ENCODE measurements at regions not wholly inside any gene's neighbourhood (a gene's known extent, or its start where the extent isn't known, plus 50 kb on each side); places are given as distances from the start of the nearest gene placed in this dataset.

GRCh38 chr15:46646490-46646889 is 1011.7 kb downstream of the SQOR start:
- Histone ChIP-seq H3K4me3 (no peak overlapping the region), H3K36me3 (replicated peaks in 1 of 2) (no peaks in the 10 kb centered on the region), H3K4me1 (replicated peaks in 1 of 2) (no peaks in the 10 kb centered on the region), H3K9me3 (replicated peaks in 1 of 3) (no peaks in the 10 kb centered on the region), H3K27me3 (no peaks in the 10 kb centered on the region), H3K27ac (no peak overlapping the region)
- TF ChIP-seq POLR2A (IDR thresholded peaks at IDR 0.05), result no peak
- no peak for DNase-seq
- intact Hi-C loops (cut with DNase I), result no loop called here
- 61 to 79% (median 68%) methylated on average over 1 of the region's 1 CpG for WGBS, 4 donors

- WGBS, 4 donors, result 20 to 37% (median 32%) methylated on average over 1 of the region's 1 CpG
- no peak for TF ChIP-seq POLR2A (IDR thresholded peaks at IDR 0.05)
- no peak for TF ChIP-seq CTCF (IDR thresholded peaks at IDR 0.05)
Observed at GRCh38 chr15:46647046-46647445, 1012.2 kb downstream of the SQOR start.

GRCh38 chr15:46652266-46652665 is 1017.4 kb downstream of the SQOR start:
- Histone ChIP-seq H3K9me3 (replicated peaks in 1 of 3) (no peaks in the 10 kb centered on the region), H3K27ac (no peak overlapping the region), H3K4me3 (no peak overlapping the region), H3K4me1 (replicated peaks in 1 of 2) (no peaks in the 10 kb centered on the region), H3K27me3 (no peaks in the 10 kb centered on the region), H3K36me3 (replicated peaks in 1 of 2) (no peaks in the 10 kb centered on the region)
- intact Hi-C loops (cut with DNase I), result no loop called here
- WGBS, 4 donors, result 41 to 63% (median 53%) methylated on average over 2 of the region's 2 CpGs
- DNase-seq, result no peak
- TF ChIP-seq POLR2A (IDR thresholded peaks at IDR 0.05) (no peak), CTCF (IDR thresholded peaks at IDR 0.05) (no peak)

More at GRCh38 chr15:46647046-46647445, 1012.2 kb downstream of the SQOR start:
- H3K9me3 ChIP-seq (replicated peaks in 1 of 3), result no peaks in the 10 kb centered on the region
- no peak overlapping the region for H3K27ac ChIP-seq
- intact Hi-C loops (cut with DNase I), result no loop called here
- no peak overlapping the region for H3K4me3 ChIP-seq
- H3K36me3 ChIP-seq (replicated peaks in 1 of 2), result no peaks in the 10 kb centered on the region
- H3K4me1 ChIP-seq (replicated peaks in 1 of 2), result no peaks in the 10 kb centered on the region
- no peaks in the 10 kb centered on the region for H3K27me3 ChIP-seq
- DNase-seq, result no peak

- Histone ChIP-seq H3K36me3 (replicated peaks in 1 of 2) (no peaks in the 10 kb centered on the region), H3K27me3 (no peaks in the 10 kb centered on the region), H3K4me3 (no peak overlapping the region), H3K27ac (no peak overlapping the region), H3K4me1 (replicated peaks in 1 of 2) (no peaks in the 10 kb centered on the region), H3K9me3 (replicated peaks in 1 of 3) (no peaks in the 10 kb centered on the region)
- DNase-seq, result no peak
- no peak for TF ChIP-seq CTCF (IDR thresholded peaks at IDR 0.05)
- TF ChIP-seq POLR2A (IDR thresholded peaks at IDR 0.05), result no peak
- intact Hi-C loops (cut with DNase I), result no loop called here
- 41 to 51% (median 47%) methylated on average over 2 of the region's 2 CpGs for WGBS, 4 donors
Observed at GRCh38 chr15:46654993-46655392, 1020.2 kb downstream of the SQOR start.

GRCh38 chr15:46660096-46660842 is 1025.4 kb downstream of the SQOR start:
- Histone ChIP-seq H3K36me3 (replicated peaks in 1 of 2) (no peaks in the 10 kb centered on the region), H3K9me3 (replicated peaks in 1 of 3) (no peaks in the 10 kb centered on the region), H3K27ac (no peak overlapping the region), H3K4me3 (no peak overlapping the region), H3K4me1 (replicated peaks in 1 of 2) (no peaks in the 10 kb centered on the region), H3K27me3 (no peaks in the 10 kb centered on the region)
- no peak for TF ChIP-seq POLR2A (IDR thresholded peaks at IDR 0.05)
- TF ChIP-seq CTCF (IDR thresholded peaks at IDR 0.05), result no peak
- intact Hi-C loops (cut with DNase I), result no loop called here
- DNase-seq, result no peak

All from adrenal gland (tissue), 9 donors.